BE2C (cell line): ENCODE measurements at regions not wholly inside any gene's neighbourhood (a gene's known extent, or its start where the extent isn't known, plus 50 kb on each side); places are given as distances from the start of the nearest gene placed in this dataset.
A peak's percentile ranks its signal among the peaks of the same experiment; 100 is the strongest.

Experiments used
- DNase-seq: peaks from one replicate; pipeline ENCODE4 v3.0.0-alpha.2; 2020
- H3K27me3 ChIP-seq: fragments of 250-450 bp; sonication (Bioruptor Pico); 2 replicates; pipeline ENCODE4 v1.5.1; 2020; ENCODE audit warnings: mild to moderate bottlenecking
- H3K36me3 ChIP-seq: fragments of 250-450 bp; sonication (Bioruptor Pico); 2 replicates; pipeline ENCODE4 v1.5.1; 2020; ENCODE audit warnings: mild to moderate bottlenecking
- H3K4me1 ChIP-seq: fragments of 250-450 bp; sonication (Bioruptor Pico); 2 replicates; pipeline ENCODE4 v1.5.1; 2020
- H3K4me3 ChIP-seq: 2 replicates; pipeline ENCODE4 v1.5.1; 2011; ENCODE audit warnings: low read depth, low read length
- H3K9me3 ChIP-seq: fragments of 250-450 bp; sonication (Bioruptor Pico); 2 replicates; pipeline ENCODE4 v1.5.1; 2020
- CTCF ChIP-seq: IDR thresholded peaks from 2 replicates; pipeline ENCODE4 v1.5.1; 2012; ENCODE audit warnings: mild to moderate bottlenecking, low read depth, low read length

DNA sequence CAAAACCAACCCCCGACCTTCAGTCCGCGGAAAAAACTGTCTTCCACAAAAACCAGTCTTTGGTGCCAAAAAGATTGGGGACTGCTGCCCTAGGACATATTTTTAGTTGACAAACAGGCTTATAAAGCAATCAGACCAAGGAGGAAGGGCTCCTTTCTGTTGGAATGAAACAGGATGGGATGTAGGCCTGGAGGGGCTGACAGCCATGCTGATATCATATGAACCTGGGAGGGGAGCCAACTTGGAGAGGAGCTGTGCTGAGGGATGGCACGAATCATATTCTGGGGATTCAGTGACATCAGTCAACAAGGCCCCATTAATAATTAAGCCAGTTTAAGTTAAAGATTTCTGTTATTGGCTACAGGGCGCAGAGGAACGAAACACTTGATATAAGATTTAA lies 225.4 kb upstream of the TSHZ2 start:
- no peaks in the 10 kb centered on the region for H3K36me3 ChIP-seq
- peaks cover 15% of the 10 kb centered on the region; the same call in 1 of the 2 replicates for H3K4me1 ChIP-seq
- no peaks in the 10 kb centered on the region for H3K27me3 ChIP-seq
- no peak overlapping the region for H3K4me3 ChIP-seq
- H3K9me3 ChIP-seq, result no peaks in the 10 kb centered on the region
- no peak for TF ChIP-seq CTCF
- DNase-seq, result peak; percentile 55

DNA sequence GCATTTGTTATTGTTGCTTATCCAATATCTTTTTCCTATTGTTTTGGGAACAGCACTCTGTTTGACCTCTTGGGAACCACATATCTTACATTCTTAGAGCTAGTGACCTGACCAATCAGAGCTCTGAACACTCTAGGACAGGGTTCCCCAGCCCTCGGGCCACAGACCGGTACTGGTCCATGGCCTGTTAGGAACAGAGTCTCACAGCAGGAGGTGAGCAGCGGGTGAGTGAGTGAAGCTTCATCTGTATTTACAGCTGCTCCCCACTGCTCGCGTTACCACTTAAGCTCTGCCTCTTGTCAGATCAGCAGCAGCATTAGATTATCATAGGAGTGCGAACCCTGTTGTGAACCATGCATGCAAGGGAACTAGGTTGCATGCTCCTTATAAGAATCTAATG lies 226.0 kb upstream of the TSHZ2 start:
- no peak for DNase-seq

GRCh38 chr20:52744441-52744840 lies 227.7 kb upstream of the TSHZ2 start:
- H3K4me3 ChIP-seq, result no peak overlapping the region
- H3K27me3 ChIP-seq, result no peaks in the 10 kb centered on the region
- peaks cover 15% of the 10 kb centered on the region; the same call in 1 of the 2 replicates for H3K4me1 ChIP-seq
- DNase-seq, result no peak
- no peaks in the 10 kb centered on the region for H3K9me3 ChIP-seq
- H3K36me3 ChIP-seq, result no peaks in the 10 kb centered on the region
- TF ChIP-seq CTCF, result no peak

More for the DNA sequence above, 226.0 kb upstream of the TSHZ2 start:
- no peak overlapping the region for H3K4me3 ChIP-seq
- no peak for TF ChIP-seq CTCF
- H3K9me3 ChIP-seq, result no peaks in the 10 kb centered on the region
- no peaks in the 10 kb centered on the region for H3K36me3 ChIP-seq
- no peaks in the 10 kb centered on the region for H3K27me3 ChIP-seq
- peaks cover 15% of the 10 kb centered on the region; the same call in 1 of the 2 replicates for H3K4me1 ChIP-seq

DNA sequence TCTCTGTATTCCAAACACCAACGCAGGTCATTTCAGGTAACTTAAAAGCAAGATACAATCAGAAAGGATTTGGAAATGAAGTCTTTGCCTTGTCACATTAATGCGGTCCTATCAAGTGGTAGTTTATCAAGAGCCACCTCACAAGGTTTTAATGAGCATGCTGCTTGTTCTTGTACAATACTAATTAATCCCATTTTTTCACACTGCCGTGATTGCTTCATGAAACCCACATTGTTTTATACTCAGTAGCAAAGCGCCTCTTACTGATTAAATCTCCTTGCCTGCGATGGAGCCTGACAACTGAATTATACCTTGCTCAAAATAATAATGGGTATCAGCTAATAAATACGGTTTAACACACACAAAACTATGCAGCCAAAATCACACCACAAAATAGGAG lies 234.1 kb upstream of the TSHZ2 start:
- no peaks in the 10 kb centered on the region for H3K4me1 ChIP-seq
- no peak for DNase-seq
- no peak for TF ChIP-seq CTCF

DNA sequence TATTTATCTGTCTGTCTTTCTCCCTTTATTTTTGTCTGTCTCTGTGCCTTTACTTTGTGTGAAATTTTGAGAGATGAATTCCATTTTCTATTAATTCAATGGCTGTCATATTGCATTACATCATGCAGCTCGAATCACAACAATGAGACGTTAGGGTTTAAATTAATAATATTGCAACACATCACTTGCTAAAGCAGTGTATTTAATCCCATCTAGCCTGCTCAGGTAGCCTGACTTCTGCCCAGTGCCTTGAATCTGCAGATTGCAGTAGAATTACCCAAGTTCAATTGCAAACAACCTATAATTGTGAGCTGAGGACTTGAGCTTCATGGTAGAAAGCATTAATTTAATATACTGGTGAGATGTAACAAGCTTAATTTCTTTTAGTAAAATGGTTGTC lies 235.7 kb upstream of the TSHZ2 start:
- Histone ChIP-seq H3K36me3 (no peaks in the 10 kb centered on the region), H3K4me3 (no peak overlapping the region), H3K4me1 (no peaks in the 10 kb centered on the region), H3K9me3 (no peaks in the 10 kb centered on the region), H3K27me3 (no peaks in the 10 kb centered on the region)
- DNase-seq, result no peak
- no peak for TF ChIP-seq CTCF

More for the DNA sequence above, 234.1 kb upstream of the TSHZ2 start:
- Histone ChIP-seq H3K27me3 (no peaks in the 10 kb centered on the region), H3K4me3 (no peak overlapping the region), H3K9me3 (no peaks in the 10 kb centered on the region), H3K36me3 (no peaks in the 10 kb centered on the region)

DNA sequence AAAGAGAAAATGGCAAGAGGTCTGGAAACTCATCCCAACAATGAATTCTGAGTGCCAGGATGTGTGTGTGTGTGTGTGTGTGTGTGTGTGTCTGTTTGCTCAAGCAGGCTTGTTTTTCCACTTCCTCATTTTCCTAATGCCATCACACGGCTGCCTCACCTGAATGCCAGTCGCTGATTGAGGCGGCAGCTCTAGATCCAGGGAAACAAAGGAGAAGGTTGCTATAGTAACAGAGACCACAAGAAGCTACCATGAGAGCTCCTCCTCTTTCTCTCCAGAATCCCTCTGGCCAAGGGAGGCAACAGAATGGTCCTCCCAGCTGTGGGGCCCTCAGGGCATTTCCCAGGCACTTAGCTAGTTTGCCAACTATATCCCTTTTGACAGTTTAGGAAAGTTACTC lies 241.1 kb upstream of the TSHZ2 start:
- no peak overlapping the region for H3K4me3 ChIP-seq
- H3K27me3 ChIP-seq, result no peaks in the 10 kb centered on the region
- H3K4me1 ChIP-seq, result no peaks in the 10 kb centered on the region
- H3K36me3 ChIP-seq, result no peaks in the 10 kb centered on the region
- no peak for TF ChIP-seq CTCF
- no peak for DNase-seq
- H3K9me3 ChIP-seq, result peaks cover 3% of the 10 kb centered on the region; the same call in 1 of the 2 replicates
